Panc1 (cell line): ENCODE measurements at regions not wholly inside any gene's neighbourhood (a gene's known extent, or its start where the extent isn't known, plus 50 kb on each side); places are given as distances from the start of the nearest gene placed in this dataset.

ENCODE experiments used
- CTCF ChIP-seq: fragments of 450-650 bp; IDR thresholded peaks from 2 replicates; pipeline ENCODE4 v1.5.1; 2017; ENCODE audit warnings: mild to moderate bottlenecking
- POLR2AphosphoS5 ChIP-seq: IDR thresholded peaks from 2 replicates; pipeline ENCODE4 v1.6.1; 2012; ENCODE audit warnings: mild to moderate bottlenecking, low read depth, low read length, moderate library complexity
- REST ChIP-seq, 2 experiments: IDR thresholded peaks; 2 replicates each; pipeline ENCODE4 v1.6.1; 2011 to 2012; ENCODE audit warnings: low read depth in 2 of 2, control low read depth in 1 of 2, low read length in 1 of 2, mild to moderate bottlenecking in 1 of 2, moderate library complexity in 1 of 2; ENCODE audit not compliant: insufficient read depth in 1 of 2

DNA sequence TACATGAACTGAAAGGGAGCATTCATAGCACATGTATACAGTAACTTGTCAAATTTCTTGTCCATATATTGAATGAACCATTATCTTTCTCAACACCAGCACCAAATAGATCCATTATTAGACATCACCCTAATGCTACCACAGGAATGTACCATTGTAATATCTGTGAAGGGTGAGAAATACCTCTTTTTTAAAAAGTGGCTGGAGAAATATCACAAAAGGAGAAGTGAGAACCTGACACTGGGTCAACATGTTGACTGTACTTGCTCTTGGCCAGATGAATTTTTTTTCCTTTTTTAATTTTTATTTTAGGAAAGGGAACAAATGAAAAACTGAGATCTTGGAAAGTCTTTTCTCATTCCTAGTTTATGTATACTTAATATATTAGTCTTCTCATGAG lies 63.5 kb downstream of the CAVIN2 start:
- no peak for TF ChIP-seq POLR2AphosphoS5
- no peak for TF ChIP-seq CTCF
- no peak for TF ChIP-seq REST (IDR thresholded peaks at IDR 0.05; ENCODE audit: insufficient read depth in 1 of 2, low read depth in 2 of 2, low read length in 1 of 2)
